GM18505 (cell line): ENCODE measurements at regions not wholly inside any gene's neighbourhood (a gene's known extent, or its start where the extent isn't known, plus 50 kb on each side); places are given as distances from the start of the nearest gene placed in this dataset.

Experiments
- ATAC-seq: cut with Tn5 transposase; IDR thresholded peaks from one replicate; pipeline ENCODE4 v1.9.1; 2021; ENCODE audit not compliant: unreplicated experiment
- POLR2A ChIP-seq: IDR thresholded peaks from 4 replicates; pipeline ENCODE4 v1.6.1; 2011; ENCODE audit warnings: borderline replicate concordance; ENCODE audit not compliant: insufficient read depth, insufficient read length; ENCODE audit errors: extremely low read depth

GRCh38 chr3:137061186-137061585, 103.4 kb downstream of the IL20RB start:
- no peak for TF ChIP-seq POLR2A
- ATAC-seq: no peak

- TF ChIP-seq POLR2A: no peak
- ATAC-seq: peak; percentile 86
Observed at GRCh38 chr3:137062250-137062649, 104.5 kb downstream of the IL20RB start.

GRCh38 chr3:137065381-137065780, 107.6 kb downstream of the IL20RB start:
- no peak for TF ChIP-seq POLR2A
- no peak for ATAC-seq

GRCh38 chr3:137066092-137066491, 108.3 kb downstream of the IL20RB start:
- no peak for TF ChIP-seq POLR2A
- ATAC-seq: no peak

- ATAC-seq: no peak
- TF ChIP-seq POLR2A: no peak
Observed at GRCh38 chr3:137071104-137071503, 113.3 kb downstream of the IL20RB start.

- no peak for ATAC-seq
- no peak for TF ChIP-seq POLR2A
Observed at GRCh38 chr3:137075020-137075419, 117.2 kb downstream of the IL20RB start.

GRCh38 chr3:137078040-137078439, 120.3 kb downstream of the IL20RB start:
- no peak for ATAC-seq
- TF ChIP-seq POLR2A: no peak

GRCh38 chr3:137079571-137079970, 121.8 kb downstream of the IL20RB start:
- no peak for TF ChIP-seq POLR2A
- ATAC-seq: no peak

- no peak for ATAC-seq
- no peak for TF ChIP-seq POLR2A
Observed at GRCh38 chr3:137081711-137082110, 123.9 kb downstream of the IL20RB start.

- no peak for TF ChIP-seq POLR2A
- no peak for ATAC-seq
Observed at GRCh38 chr3:137082763-137083162, 125.0 kb downstream of the IL20RB start.

GRCh38 chr3:137083332-137083731, 125.5 kb downstream of the IL20RB start:
- ATAC-seq: no peak
- no peak for TF ChIP-seq POLR2A

- ATAC-seq: no peak
- TF ChIP-seq POLR2A: no peak
Observed at GRCh38 chr3:137084586-137084985, 126.8 kb downstream of the IL20RB start.

GRCh38 chr3:137097386-137097785, 139.6 kb downstream of the IL20RB start:
- TF ChIP-seq POLR2A: no peak
- ATAC-seq: no peak

GRCh38 chr3:137097852-137098251, 140.1 kb downstream of the IL20RB start:
- ATAC-seq: no peak
- no peak for TF ChIP-seq POLR2A
